A549 (cell line): ENCODE measurements at regions not wholly inside any gene's neighbourhood (a gene's known extent, or its start where the extent isn't known, plus 50 kb on each side); places are given as distances from the start of the nearest gene placed in this dataset.

Experiments used
- ATAC-seq, 2 experiments: fragments of 200-7000 bp in 1 of 2; fragments of >200 bp in 1 of 2; cut with Nextera tagmentation in 1 of 2; cut with Tn5 transposase in 1 of 2; 3 replicates each; pipeline versions ENCODE4 v1.8.0 to v1.9.1; 2018 to 2020; ENCODE audit warnings: mild to moderate bottlenecking in 1 of 2, moderate library complexity in 1 of 2
- CTCF ChIA-PET: fragments of 300-600 bp; sonication (Branson Sonifier 250); formaldehyde crosslinking; extraction: SDS; loops from one replicate; lab custom pipeline; 2021; ENCODE audit warnings: antibody characterized with exemption, inconsistent platforms; lab: Yijun Ruan, JAX
- POLR2A ChIA-PET: fragments of 350-600 bp; formaldehyde crosslinking; extraction: SDS; loops from one replicate; lab custom pipeline; 2021; ENCODE audit warnings: antibody characterized with exemption, inconsistent platforms; lab: Yijun Ruan, JAX
- DNase-seq, 2 experiments: peaks; one replicate each; pipeline versions ENCODE4 v3.0.0 to v3.0.0-alpha.2; 2011 to 2016; ENCODE audit warnings: low read depth in 1 of 2, low spot score in 1 of 2
- FAIRE-seq: peaks from 2 replicates; lab custom pipeline; 2011; peaks lifted over from hg19 to GRCh38; lab: Jason Lieb, UNC
- H3K27ac ChIP-seq, 2 experiments: fragments of >200 bp; sonication (Bioruptor Twin); formaldehyde crosslinking; 3 replicates each; pipeline ENCODE4 v1.5.1; 2016 to 2017
- H3K4me1 ChIP-seq: fragments of >200 bp; sonication (Bioruptor Twin); formaldehyde crosslinking; 3 replicates; pipeline ENCODE4 v1.6.1; 2016
- H3K4me2 ChIP-seq: fragments of >200 bp; sonication (Bioruptor Twin); formaldehyde crosslinking; 3 replicates; pipeline ENCODE4 v1.6.1; 2016
- H3K4me3 ChIP-seq: fragments of >200 bp; sonication (Bioruptor Twin); formaldehyde crosslinking; 3 replicates; pipeline ENCODE4 v1.5.1; 2016
- H3K9me3 ChIP-seq: fragments of >200 bp; sonication (Bioruptor Twin); formaldehyde crosslinking; 3 replicates; pipeline ENCODE4 v1.6.1; 2016
- BHLHE40 ChIP-seq: IDR thresholded peaks from 2 replicates; pipeline ENCODE4 v1.6.1; 2012; ENCODE audit warnings: low read depth, low read length, inconsistent platforms
- CBX2 ChIP-seq: fragments of 200-600 bp; sonication (generic); IDR thresholded peaks from 2 replicates; pipeline ENCODE4 v1.6.1; 2016; ENCODE audit warnings: low read depth, mild to moderate bottlenecking, borderline replicate concordance
- CEBPB ChIP-seq, 2 experiments: fragments of >200 bp in 1 of 2; sonication (Bioruptor Twin) in 1 of 2; formaldehyde crosslinking in 1 of 2; IDR thresholded peaks; 2 replicates each; pipeline ENCODE4 v1.6.1; 2012 to 2016
- CHD2 ChIP-seq: fragments of 150-350 bp; IDR thresholded peaks from 2 replicates; pipeline ENCODE4 v1.6.1; 2014; ENCODE audit warnings: low read length; ENCODE audit not compliant: partially characterized antibody
- EP300 ChIP-seq, 2 experiments: fragments of >200 bp; sonication (Bioruptor Twin); formaldehyde crosslinking; IDR thresholded peaks; 2 replicates in 1 of 2; 3 replicates in 1 of 2; pipeline ENCODE4 v1.6.1; 2016 to 2017
- FOSB ChIP-seq: fragments of 250-450 bp; sonication (Bioruptor Pico); IDR thresholded peaks from 2 replicates; pipeline ENCODE4 v1.5.0; 2020; ENCODE audit warnings: mild to moderate bottlenecking, moderate library complexity
- FOSL2 ChIP-seq, 2 experiments: fragments of 450-650 bp in 1 of 2; fragments of >200 bp in 1 of 2; sonication (Bioruptor Twin) in 1 of 2; formaldehyde crosslinking; IDR thresholded peaks; 2 replicates each; pipeline versions ENCODE4 v1.5.0 to v1.6.1; 2016 to 2020; ENCODE audit warnings: mild to moderate bottlenecking in 1 of 2, moderate library complexity in 1 of 2
- HOXB5 ChIP-seq: fragments of 250-450 bp; sonication (Bioruptor Pico); IDR thresholded peaks from 2 replicates; pipeline ENCODE4 v1.5.0; 2020; ENCODE audit warnings: mild to moderate bottlenecking, moderate library complexity
- JUN ChIP-seq, 2 experiments: fragments of >200 bp; sonication (Bioruptor Twin); formaldehyde crosslinking; IDR thresholded peaks; 2 replicates in 1 of 2; 3 replicates in 1 of 2; pipeline ENCODE4 v1.6.1; 2016 to 2017
- JUNB ChIP-seq: fragments of >200 bp; sonication (Bioruptor Twin); formaldehyde crosslinking; IDR thresholded peaks from 2 replicates; pipeline ENCODE4 v1.6.1; 2016
- KDM5A ChIP-seq: fragments of 200-600 bp; sonication (generic); IDR thresholded peaks from 2 replicates; pipeline ENCODE4 v1.6.1; 2016; ENCODE audit warnings: antibody characterized with exemption, mild to moderate bottlenecking
- MYC ChIP-seq: IDR thresholded peaks from 2 replicates; pipeline ENCODE4 v1.6.1; 2012; ENCODE audit warnings: mild to moderate bottlenecking, inconsistent platforms, low read length, improper control_type of control experiment, borderline replicate concordance
- NFE2L2 ChIP-seq: fragments of 150-350 bp; conservative IDR thresholded peaks from 2 replicates; pipeline ENCODE4 v1.6.1; 2014; ENCODE audit warnings: low read length
- POLR2AphosphoS2 ChIP-seq: conservative IDR thresholded peaks from 2 replicates; pipeline ENCODE4 v1.6.1; 2012; ENCODE audit warnings: low read length, improper control_type of control experiment, inconsistent platforms
- RAD21 ChIP-seq, 2 experiments: fragments of >200 bp in 1 of 2; sonication (Bioruptor Twin) in 1 of 2; formaldehyde crosslinking in 1 of 2; IDR thresholded peaks in 1 of 2; conservative IDR thresholded peaks in 1 of 2; 2 replicates in 1 of 2; 3 replicates in 1 of 2; pipeline ENCODE4 v1.6.1; 2012 to 2018; ENCODE audit warnings: inconsistent platforms in 1 of 2
- RARB ChIP-seq: fragments of 250-450 bp; sonication (Bioruptor Pico); IDR thresholded peaks from 2 replicates; pipeline ENCODE4 v1.8.0; 2021; ENCODE audit warnings: mild to moderate bottlenecking, moderate library complexity
- RCOR1 ChIP-seq: fragments of 150-350 bp; IDR thresholded peaks from 2 replicates; pipeline ENCODE4 v1.6.1; 2014; ENCODE audit warnings: antibody characterized with exemption, low read length, low read depth
- SREBF2 ChIP-seq: fragments of 450-650 bp; IDR thresholded peaks from 2 replicates; pipeline ENCODE4 v1.6.1; 2014; ENCODE audit warnings: mild to moderate bottlenecking, moderate library complexity
- ZFP36 ChIP-seq: fragments of 450-650 bp; IDR thresholded peaks from 2 replicates; pipeline ENCODE4 v1.6.1; 2014; ENCODE audit warnings: borderline replicate concordance; ENCODE audit not compliant: partially characterized antibody
- ZNF302 ChIP-seq: fragments of 250-450 bp; sonication (Bioruptor Pico); IDR thresholded peaks from 2 replicates; pipeline ENCODE4 v1.9.0; 2021; ENCODE audit warnings: inconsistent platforms, mild to moderate bottlenecking, moderate library complexity
- ZSCAN20 ChIP-seq: fragments of 250-450 bp; sonication (Bioruptor Pico); IDR thresholded peaks from 2 replicates; pipeline ENCODE4 v1.8.0; 2022; ENCODE audit warnings: mild to moderate bottlenecking, moderate library complexity
- WGBS: methylation state at CpG from one replicate; pipeline ENCODE4 v1.1.6; 2017; ENCODE audit errors: missing lambda C conversion rate; 5-methylcytosine and 5-hydroxymethylcytosine counted together
- TF ChIP-seq, protein P1 (sequence below): fragments of >200 bp; sonication (Bioruptor Twin); formaldehyde crosslinking; IDR thresholded peaks from 2 replicates; pipeline ENCODE4 v1.6.1; 2016
- TF ChIP-seq, protein P2 (sequence below): fragments of >200 bp; sonication (Bioruptor Twin); formaldehyde crosslinking; IDR thresholded peaks from 3 replicates; pipeline ENCODE4 v1.5.1; 2016
- TF ChIP-seq, protein P3 (sequence below): IDR thresholded peaks from 2 replicates; pipeline ENCODE4 v1.6.1; 2012
- TF ChIP-seq, protein P4 (sequence below): fragments of 250-450 bp; sonication (Bioruptor Pico); IDR thresholded peaks from 2 replicates; pipeline ENCODE4 v1.5.0; 2021; ENCODE audit warnings: mild to moderate bottlenecking, moderate library complexity, borderline replicate concordance
- TF ChIP-seq, protein P5 (sequence below): fragments of 450-650 bp; IDR thresholded peaks from 2 replicates; pipeline ENCODE4 v1.6.1; 2014; ENCODE audit warnings: antibody characterized with exemption
- TF ChIP-seq, protein P6 (sequence below): fragments of >200 bp; sonication (Bioruptor Twin); formaldehyde crosslinking; IDR thresholded peaks from 3 replicates; pipeline ENCODE4 v1.6.1; 2016

DNA sequence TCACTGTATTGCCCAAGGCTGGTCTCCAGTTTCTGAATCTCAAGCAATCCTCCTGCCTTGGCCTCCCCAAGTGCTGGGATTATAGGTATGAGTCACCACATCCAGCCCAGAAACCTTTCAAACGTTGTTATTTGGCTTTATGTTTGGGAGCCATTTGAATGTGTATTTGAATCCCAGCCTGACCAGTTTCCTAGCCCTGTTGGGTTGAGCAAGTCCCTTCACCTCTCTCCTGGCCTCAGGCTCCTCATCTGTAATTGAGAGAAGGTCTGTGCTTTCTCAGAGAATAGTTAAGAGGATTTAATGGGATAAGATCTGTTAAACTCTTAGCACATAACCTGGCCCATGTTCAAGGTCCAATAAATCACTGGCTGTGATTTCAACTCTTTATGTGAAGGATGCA lies 385.8 kb upstream of the RBFOX1 start:
- Histone ChIP-seq H3K4me2 (no peak overlapping the region), H3K4me1 (no peaks in the 10 kb centered on the region), H3K4me3 (no peak overlapping the region), H3K27ac (no peak overlapping the region), H3K9me3 (no peaks in the 10 kb centered on the region)
- no peak for FAIRE-seq
- DNase-seq = no peak
- TF ChIP-seq ZSCAN20 (CRISPR knock-in tag) (no peak), RCOR1 (no peak), CEBPB (IDR thresholded peaks at IDR 0.05) (no peak), JUNB (no peak), HOXB5 (CRISPR knock-in tag) (no peak), BHLHE40 (no peak), RAD21 (conservative IDR thresholded peaks at IDR 0.05 in 1 of 2, IDR thresholded peaks at IDR 0.05 in 1 of 2) (no peak), FOSB (no peak), FOSL2 (IDR thresholded peaks at IDR 0.05) (no peak), FOSL2 (CRISPR knock-in tag; IDR thresholded peaks at IDR 0.05) (no peak), NFE2L2 (no peak), KDM5A (no peak), EP300 (IDR thresholded peaks at IDR 0.05) (no peak)
- TF ChIP-seq, protein P1, sequence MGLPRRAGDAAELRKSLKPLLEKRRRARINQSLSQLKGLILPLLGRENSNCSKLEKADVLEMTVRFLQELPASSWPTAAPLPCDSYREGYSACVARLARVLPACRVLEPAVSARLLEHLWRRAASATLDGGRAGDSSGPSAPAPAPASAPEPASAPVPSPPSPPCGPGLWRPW = no peak
- TF ChIP-seq, protein P2, sequence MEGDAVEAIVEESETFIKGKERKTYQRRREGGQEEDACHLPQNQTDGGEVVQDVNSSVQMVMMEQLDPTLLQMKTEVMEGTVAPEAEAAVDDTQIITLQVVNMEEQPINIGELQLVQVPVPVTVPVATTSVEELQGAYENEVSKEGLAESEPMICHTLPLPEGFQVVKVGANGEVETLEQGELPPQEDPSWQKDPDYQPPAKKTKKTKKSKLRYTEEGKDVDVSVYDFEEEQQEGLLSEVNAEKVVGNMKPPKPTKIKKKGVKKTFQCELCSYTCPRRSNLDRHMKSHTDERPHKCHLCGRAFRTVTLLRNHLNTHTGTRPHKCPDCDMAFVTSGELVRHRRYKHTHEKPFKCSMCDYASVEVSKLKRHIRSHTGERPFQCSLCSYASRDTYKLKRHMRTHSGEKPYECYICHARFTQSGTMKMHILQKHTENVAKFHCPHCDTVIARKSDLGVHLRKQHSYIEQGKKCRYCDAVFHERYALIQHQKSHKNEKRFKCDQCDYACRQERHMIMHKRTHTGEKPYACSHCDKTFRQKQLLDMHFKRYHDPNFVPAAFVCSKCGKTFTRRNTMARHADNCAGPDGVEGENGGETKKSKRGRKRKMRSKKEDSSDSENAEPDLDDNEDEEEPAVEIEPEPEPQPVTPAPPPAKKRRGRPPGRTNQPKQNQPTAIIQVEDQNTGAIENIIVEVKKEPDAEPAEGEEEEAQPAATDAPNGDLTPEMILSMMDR = no peak
- POLR2A ChIA-PET = no interaction called here
- CTCF ChIA-PET = no interaction called here
- ATAC-seq = no peak
- 13% methylated on average over 1 of the region's 1 CpG for WGBS

DNA sequence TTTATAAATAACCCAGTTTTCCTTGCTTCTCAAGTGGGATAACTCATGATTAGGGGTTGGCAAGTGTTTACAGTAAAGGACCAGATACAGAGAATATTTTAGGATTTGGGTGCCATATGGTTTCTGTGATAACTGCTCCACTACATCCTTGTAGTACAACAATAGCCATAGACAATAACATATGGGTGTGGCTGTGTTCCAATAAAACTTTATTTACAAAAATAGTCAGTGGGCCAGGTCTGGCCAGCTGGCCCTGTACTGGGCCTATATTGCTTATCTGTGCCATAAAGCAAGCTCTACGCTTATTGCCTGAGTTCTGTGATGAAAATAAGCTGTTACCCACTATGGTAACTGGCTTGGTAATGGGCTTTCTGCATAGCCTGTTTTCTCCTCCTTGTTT lies 386.5 kb upstream of the RBFOX1 start:
- Histone ChIP-seq H3K9me3 (no peaks in the 10 kb centered on the region), H3K27ac (no peak overlapping the region), H3K4me2 (no peak overlapping the region), H3K4me1 (no peaks in the 10 kb centered on the region), H3K4me3 (no peak overlapping the region)
- ChIA-PET POLR2A (no interaction called here), CTCF (no interaction called here)
- ATAC-seq = no peak
- WGBS = 0% methylated on average over 1 of the region's 1 CpG
- DNase-seq = no peak
- no peak for FAIRE-seq
- TF ChIP-seq, protein P3, sequence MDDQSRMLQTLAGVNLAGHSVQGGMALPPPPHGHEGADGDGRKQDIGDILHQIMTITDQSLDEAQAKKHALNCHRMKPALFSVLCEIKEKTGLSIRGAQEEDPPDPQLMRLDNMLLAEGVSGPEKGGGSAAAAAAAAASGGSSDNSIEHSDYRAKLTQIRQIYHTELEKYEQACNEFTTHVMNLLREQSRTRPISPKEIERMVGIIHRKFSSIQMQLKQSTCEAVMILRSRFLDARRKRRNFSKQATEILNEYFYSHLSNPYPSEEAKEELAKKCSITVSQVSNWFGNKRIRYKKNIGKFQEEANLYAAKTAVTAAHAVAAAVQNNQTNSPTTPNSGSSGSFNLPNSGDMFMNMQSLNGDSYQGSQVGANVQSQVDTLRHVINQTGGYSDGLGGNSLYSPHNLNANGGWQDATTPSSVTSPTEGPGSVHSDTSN = no peak
- TF ChIP-seq ZNF302 = no peak

DNA sequence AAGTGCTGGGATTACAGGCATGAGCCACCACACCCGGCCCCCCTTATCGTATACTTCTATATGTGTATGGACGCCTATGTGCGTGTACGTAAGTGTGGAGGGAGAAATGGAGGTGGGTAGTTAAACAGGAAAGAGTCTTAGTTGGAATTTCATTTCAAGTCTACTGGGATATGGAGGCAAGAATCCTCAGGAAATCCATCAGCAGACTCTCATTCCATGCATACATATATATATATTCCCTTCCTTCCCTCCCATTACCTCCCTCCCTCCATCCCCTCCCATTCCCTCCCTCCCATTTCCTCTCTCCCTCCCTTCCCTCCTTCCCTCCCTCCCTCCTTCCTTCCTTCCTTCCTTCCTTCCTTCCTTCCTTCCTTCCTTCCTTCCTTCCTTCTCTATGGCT lies 391.7 kb upstream of the RBFOX1 start:
- 66% methylated on average over 5 of the region's 5 CpGs for WGBS
- Histone ChIP-seq H3K9me3 (no peaks in the 10 kb centered on the region), H3K4me3 (no peak overlapping the region), H3K4me2 (no peak overlapping the region), H3K27ac (no peak overlapping the region), H3K4me1 (no peaks in the 10 kb centered on the region)
- DNase-seq (no peak), FAIRE-seq (no peak), ATAC-seq (no peak)
- TF ChIP-seq POLR2AphosphoS2 (no peak), FOSL2 (IDR thresholded peaks at IDR 0.05) (no peak), FOSL2 (CRISPR knock-in tag; IDR thresholded peaks at IDR 0.05) (no peak), RAD21 (conservative IDR thresholded peaks at IDR 0.05 in 1 of 2, IDR thresholded peaks at IDR 0.05 in 1 of 2) (no peak), SREBF2 (no peak), CBX2 (no peak), RARB (CRISPR knock-in tag) (no peak), CHD2 (no peak), CEBPB (IDR thresholded peaks at IDR 0.05) (no peak), ZFP36 (no peak), EP300 (IDR thresholded peaks at IDR 0.05) (no peak), JUN (IDR thresholded peaks at IDR 0.05) (no peak), MYC (no peak), HOXB5 (CRISPR knock-in tag) (no peak)
- TF ChIP-seq, protein P4, sequence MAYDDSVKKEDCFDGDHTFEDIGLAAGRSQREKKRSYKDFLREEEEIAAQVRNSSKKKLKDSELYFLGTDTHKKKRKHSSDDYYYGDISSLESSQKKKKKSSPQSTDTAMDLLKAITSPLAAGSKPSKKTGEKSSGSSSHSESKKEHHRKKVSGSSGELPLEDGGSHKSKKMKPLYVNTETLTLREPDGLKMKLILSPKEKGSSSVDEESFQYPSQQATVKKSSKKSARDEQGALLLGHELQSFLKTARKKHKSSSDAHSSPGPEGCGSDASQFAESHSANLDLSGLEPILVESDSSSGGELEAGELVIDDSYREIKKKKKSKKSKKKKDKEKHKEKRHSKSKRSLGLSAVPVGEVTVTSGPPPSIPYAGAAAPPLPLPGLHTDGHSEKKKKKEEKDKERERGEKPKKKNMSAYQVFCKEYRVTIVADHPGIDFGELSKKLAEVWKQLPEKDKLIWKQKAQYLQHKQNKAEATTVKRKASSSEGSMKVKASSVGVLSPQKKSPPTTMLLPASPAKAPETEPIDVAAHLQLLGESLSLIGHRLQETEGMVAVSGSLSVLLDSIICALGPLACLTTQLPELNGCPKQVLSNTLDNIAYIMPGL (CRISPR knock-in tag) = no peak
- TF ChIP-seq, protein P5, sequence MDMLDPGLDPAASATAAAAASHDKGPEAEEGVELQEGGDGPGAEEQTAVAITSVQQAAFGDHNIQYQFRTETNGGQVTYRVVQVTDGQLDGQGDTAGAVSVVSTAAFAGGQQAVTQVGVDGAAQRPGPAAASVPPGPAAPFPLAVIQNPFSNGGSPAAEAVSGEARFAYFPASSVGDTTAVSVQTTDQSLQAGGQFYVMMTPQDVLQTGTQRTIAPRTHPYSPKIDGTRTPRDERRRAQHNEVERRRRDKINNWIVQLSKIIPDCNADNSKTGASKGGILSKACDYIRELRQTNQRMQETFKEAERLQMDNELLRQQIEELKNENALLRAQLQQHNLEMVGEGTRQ = no peak
- TF ChIP-seq, protein P6, sequence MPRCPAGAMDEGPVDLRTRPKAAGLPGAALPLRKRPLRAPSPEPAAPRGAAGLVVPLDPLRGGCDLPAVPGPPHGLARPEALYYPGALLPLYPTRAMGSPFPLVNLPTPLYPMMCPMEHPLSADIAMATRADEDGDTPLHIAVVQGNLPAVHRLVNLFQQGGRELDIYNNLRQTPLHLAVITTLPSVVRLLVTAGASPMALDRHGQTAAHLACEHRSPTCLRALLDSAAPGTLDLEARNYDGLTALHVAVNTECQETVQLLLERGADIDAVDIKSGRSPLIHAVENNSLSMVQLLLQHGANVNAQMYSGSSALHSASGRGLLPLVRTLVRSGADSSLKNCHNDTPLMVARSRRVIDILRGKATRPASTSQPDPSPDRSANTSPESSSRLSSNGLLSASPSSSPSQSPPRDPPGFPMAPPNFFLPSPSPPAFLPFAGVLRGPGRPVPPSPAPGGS = no peak
- TF ChIP-seq, protein P1 = no peak
- ChIA-PET POLR2A (no interaction called here), CTCF (no interaction called here)
